ENCODE measurements at regions not wholly inside any gene's neighbourhood (a gene's known extent, or its start where the extent isn't known, plus 50 kb on each side); places are given as distances from the start of the nearest gene placed in this dataset.

DNA sequence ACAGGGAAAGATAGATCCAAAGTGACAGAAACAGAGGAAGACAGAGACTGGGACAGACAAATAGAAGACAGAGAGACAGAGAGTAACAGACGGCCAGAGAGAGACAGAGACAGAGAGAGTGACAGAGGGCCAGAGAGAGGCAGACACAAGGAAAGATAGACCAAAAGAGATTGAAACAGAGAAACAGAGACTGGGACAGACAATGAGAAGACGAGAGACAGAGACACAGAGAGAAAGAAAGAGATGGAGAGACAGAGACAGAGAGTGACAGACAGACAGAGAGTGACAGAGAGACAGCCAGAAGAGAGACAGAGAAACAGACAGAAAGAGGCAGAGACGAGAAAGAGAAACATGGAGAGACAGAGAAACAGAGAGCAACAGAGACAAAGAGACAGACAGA lies 127.3 kb downstream of the UQCRFS1 start:
- no peak overlapping the region for H3K9ac ChIP-seq (ENCODE audit: low read depth, low read length, poor library complexity, severe bottlenecking)
- H3K4me1 ChIP-seq (ENCODE audit: insufficient read depth, low read length, poor library complexity, severe bottlenecking) = no peaks in the 10 kb centered on the region
- H2AFZ ChIP-seq (ENCODE audit: low read length) = no peak overlapping the region
- no peaks in the 10 kb centered on the region for H3F3A ChIP-seq (ENCODE audit: low read depth)
- H3K27me3 ChIP-seq (ENCODE audit: insufficient read depth, low read length, poor library complexity, severe bottlenecking) = no peaks in the 10 kb centered on the region
- H3K4me3 ChIP-seq (ENCODE audit: low read length, poor library complexity, severe bottlenecking) = no peak overlapping the region
- TF ChIP-seq EZH2phosphoT487 (IDR thresholded peaks at IDR 0.05; ENCODE audit: borderline replicate concordance) = no peak
- TF ChIP-seq, protein P1, sequence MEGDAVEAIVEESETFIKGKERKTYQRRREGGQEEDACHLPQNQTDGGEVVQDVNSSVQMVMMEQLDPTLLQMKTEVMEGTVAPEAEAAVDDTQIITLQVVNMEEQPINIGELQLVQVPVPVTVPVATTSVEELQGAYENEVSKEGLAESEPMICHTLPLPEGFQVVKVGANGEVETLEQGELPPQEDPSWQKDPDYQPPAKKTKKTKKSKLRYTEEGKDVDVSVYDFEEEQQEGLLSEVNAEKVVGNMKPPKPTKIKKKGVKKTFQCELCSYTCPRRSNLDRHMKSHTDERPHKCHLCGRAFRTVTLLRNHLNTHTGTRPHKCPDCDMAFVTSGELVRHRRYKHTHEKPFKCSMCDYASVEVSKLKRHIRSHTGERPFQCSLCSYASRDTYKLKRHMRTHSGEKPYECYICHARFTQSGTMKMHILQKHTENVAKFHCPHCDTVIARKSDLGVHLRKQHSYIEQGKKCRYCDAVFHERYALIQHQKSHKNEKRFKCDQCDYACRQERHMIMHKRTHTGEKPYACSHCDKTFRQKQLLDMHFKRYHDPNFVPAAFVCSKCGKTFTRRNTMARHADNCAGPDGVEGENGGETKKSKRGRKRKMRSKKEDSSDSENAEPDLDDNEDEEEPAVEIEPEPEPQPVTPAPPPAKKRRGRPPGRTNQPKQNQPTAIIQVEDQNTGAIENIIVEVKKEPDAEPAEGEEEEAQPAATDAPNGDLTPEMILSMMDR (conservative IDR thresholded peaks at IDR 0.05; ENCODE audit: low read length) = no peak
- no peaks in the 10 kb centered on the region; the same call in 1 of the 2 replicates for H3K9me3 ChIP-seq (ENCODE audit: insufficient read depth, low read depth, low read length)
- no peak overlapping the region for H3K4me2 ChIP-seq (ENCODE audit: low read depth, low read length, poor library complexity, severe bottlenecking)
- no peaks in the 10 kb centered on the region for H3K36me3 ChIP-seq (ENCODE audit: insufficient read depth, low read length)
- no peaks in the 10 kb centered on the region for H3K79me2 ChIP-seq (ENCODE audit: insufficient read depth, low read length)
- H3K9me2 ChIP-seq (replicated peaks; ENCODE audit: low read depth, low read length) = no peaks in the 10 kb centered on the region
- H4K20me1 ChIP-seq (ENCODE audit: insufficient read depth, low read length, poor library complexity, severe bottlenecking) = no peaks in the 10 kb centered on the region

DNA sequence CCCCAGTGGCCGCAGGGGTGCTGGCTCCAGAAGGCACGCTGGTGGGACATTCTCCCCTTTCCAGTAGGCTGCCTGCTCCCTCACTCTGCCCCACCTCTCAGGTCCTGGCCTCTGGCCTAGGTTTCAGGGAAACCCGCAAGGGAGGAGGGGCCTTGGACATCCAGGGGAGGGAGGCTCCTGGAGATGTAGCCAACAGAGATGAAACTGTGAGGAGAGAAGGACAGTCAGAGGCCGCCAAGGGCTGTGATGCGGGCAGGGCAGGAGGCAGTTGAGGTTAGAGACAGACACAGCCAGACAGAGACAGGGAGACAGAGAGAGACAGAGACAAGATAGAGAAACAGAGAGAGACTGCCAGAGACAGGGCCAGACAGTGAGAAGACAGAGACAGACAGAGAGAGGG lies 127.7 kb downstream of the UQCRFS1 start:
- no peak overlapping the region for H3K4me2 ChIP-seq (ENCODE audit: low read depth, low read length, poor library complexity, severe bottlenecking)
- H3F3A ChIP-seq (ENCODE audit: low read depth) = no peaks in the 10 kb centered on the region
- H3K9me2 ChIP-seq (replicated peaks; ENCODE audit: low read depth, low read length) = no peaks in the 10 kb centered on the region
- H3K9me3 ChIP-seq (ENCODE audit: insufficient read depth, low read depth, low read length) = no peaks in the 10 kb centered on the region; the same call in 1 of the 2 replicates
- H3K4me1 ChIP-seq (ENCODE audit: insufficient read depth, low read length, poor library complexity, severe bottlenecking) = no peaks in the 10 kb centered on the region
- H3K9ac ChIP-seq (ENCODE audit: low read depth, low read length, poor library complexity, severe bottlenecking) = no peak overlapping the region
- H3K79me2 ChIP-seq (ENCODE audit: insufficient read depth, low read length) = no peaks in the 10 kb centered on the region
- H2AFZ ChIP-seq (ENCODE audit: low read length) = no peak overlapping the region
- no peaks in the 10 kb centered on the region for H4K20me1 ChIP-seq (ENCODE audit: insufficient read depth, low read length, poor library complexity, severe bottlenecking)
- no peak overlapping the region for H3K4me3 ChIP-seq (ENCODE audit: low read length, poor library complexity, severe bottlenecking)
- no peak for TF ChIP-seq EZH2phosphoT487 (IDR thresholded peaks at IDR 0.05; ENCODE audit: borderline replicate concordance)
- TF ChIP-seq, protein P1 (conservative IDR thresholded peaks at IDR 0.05; ENCODE audit: low read length) = no peak
- no peaks in the 10 kb centered on the region for H3K27me3 ChIP-seq (ENCODE audit: insufficient read depth, low read length, poor library complexity, severe bottlenecking)
- H3K36me3 ChIP-seq (ENCODE audit: insufficient read depth, low read length) = no peaks in the 10 kb centered on the region

DNA sequence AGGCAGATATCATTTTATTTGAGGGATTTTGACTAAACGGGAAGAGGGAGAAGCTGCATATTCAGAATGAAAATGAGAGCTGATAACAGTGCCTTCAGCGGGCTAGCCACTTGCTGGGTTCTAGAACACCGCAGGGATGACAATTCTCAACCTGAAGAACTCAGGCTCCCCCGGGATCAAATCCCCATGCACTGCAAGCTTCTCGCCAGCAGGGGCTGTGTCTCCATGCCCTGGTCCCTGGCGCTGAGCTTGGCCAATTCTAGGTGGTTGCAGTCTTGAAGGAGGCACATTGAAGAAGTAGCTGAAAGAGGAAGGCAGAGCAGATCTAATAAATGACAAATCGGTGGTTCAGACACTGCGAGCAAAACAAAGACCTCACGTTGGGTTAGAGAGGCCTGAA lies 128.7 kb downstream of the UQCRFS1 start:
- H3K9me2 ChIP-seq (replicated peaks; ENCODE audit: low read depth, low read length) = no peaks in the 10 kb centered on the region
- H3K79me2 ChIP-seq (ENCODE audit: insufficient read depth, low read length) = no peaks in the 10 kb centered on the region
- TF ChIP-seq EZH2phosphoT487 (IDR thresholded peaks at IDR 0.05; ENCODE audit: borderline replicate concordance) = no peak
- TF ChIP-seq, protein P1 (conservative IDR thresholded peaks at IDR 0.05; ENCODE audit: low read length) = no peak
- H3K9me3 ChIP-seq (ENCODE audit: insufficient read depth, low read depth, low read length) = no peaks in the 10 kb centered on the region; the same call in 1 of the 2 replicates
- H3K9ac ChIP-seq (ENCODE audit: low read depth, low read length, poor library complexity, severe bottlenecking) = no peak overlapping the region
- H3K36me3 ChIP-seq (ENCODE audit: insufficient read depth, low read length) = no peaks in the 10 kb centered on the region
- H3K4me3 ChIP-seq (ENCODE audit: low read length, poor library complexity, severe bottlenecking) = no peak overlapping the region
- H3K4me2 ChIP-seq (ENCODE audit: low read depth, low read length, poor library complexity, severe bottlenecking) = no peak overlapping the region
- H3K4me1 ChIP-seq (ENCODE audit: insufficient read depth, low read length, poor library complexity, severe bottlenecking) = no peaks in the 10 kb centered on the region
- H3K27me3 ChIP-seq (ENCODE audit: insufficient read depth, low read length, poor library complexity, severe bottlenecking) = no peaks in the 10 kb centered on the region
- no peaks in the 10 kb centered on the region for H4K20me1 ChIP-seq (ENCODE audit: insufficient read depth, low read length, poor library complexity, severe bottlenecking)
- no peaks in the 10 kb centered on the region for H3F3A ChIP-seq (ENCODE audit: low read depth)
- H2AFZ ChIP-seq (ENCODE audit: low read length) = no peak overlapping the region

Data from Loucy (cell line).